Keratinocyte (primary cell): ENCODE measurements at regions not wholly inside any gene's neighbourhood (a gene's known extent, or its start where the extent isn't known, plus 50 kb on each side); places are given as distances from the start of the nearest gene placed in this dataset.

Experiments
- DNase-seq: peaks from one replicate; pipeline ENCODE4 v3.0.0-alpha.2; 2011; ENCODE audit warnings: low read depth, missing footprints, low spot score
- FAIRE-seq: peaks from 2 replicates; lab custom pipeline; 2011; peaks lifted over from hg19 to GRCh38; lab: Jason Lieb, UNC
- H2AFZ ChIP-seq: 2 replicates; pipeline ENCODE4 v1.6.0; 2012; ENCODE audit warnings: low read length, control low read depth, inconsistent platforms; ENCODE audit not compliant: control insufficient read depth
- H3K27ac ChIP-seq: 2 replicates; pipeline ENCODE4 v1.5.1; 2011; ENCODE audit warnings: low read length; ENCODE audit not compliant: control insufficient read depth, insufficient read depth
- H3K27me3 ChIP-seq: 3 replicates; pipeline ENCODE4 v1.6.0; 2011; ENCODE audit warnings: low read length; ENCODE audit not compliant: control insufficient read depth, insufficient read depth; ENCODE audit errors: extremely low read depth
- H3K36me3 ChIP-seq, 2 experiments: 2 replicates in 1 of 2; 3 replicates in 1 of 2; pipeline ENCODE4 v1.5.1; 2011; ENCODE audit warnings: low read length in 2 of 2, mild to moderate bottlenecking in 1 of 2; ENCODE audit not compliant: control insufficient read depth in 2 of 2, insufficient read depth in 2 of 2; ENCODE audit errors: extremely low read depth in 1 of 2
- H3K4me1 ChIP-seq: 3 replicates; pipeline ENCODE4 v1.5.1; 2011; ENCODE audit warnings: low read length; ENCODE audit not compliant: control insufficient read depth, insufficient read depth; ENCODE audit errors: extremely low read depth
- H3K4me2 ChIP-seq: 3 replicates; pipeline ENCODE4 v1.6.0; 2011; ENCODE audit warnings: low read depth, low read length; ENCODE audit not compliant: control insufficient read depth, insufficient read depth; ENCODE audit errors: extremely low read depth
- H3K4me3 ChIP-seq, 3 experiments: fragments of 200-600 bp in 1 of 3; sonication (generic) in 1 of 3; 2 replicates in 2 of 3; 3 replicates in 1 of 3; pipeline ENCODE4 v1.5.1; 2011 to 2016; ENCODE audit warnings: low read length in 3 of 3, mild to moderate bottlenecking in 3 of 3, control low read depth in 2 of 3, inconsistent platforms in 1 of 3, low read depth in 1 of 3, mixed read lengths in 1 of 3, mixed run types in 1 of 3, moderate library complexity in 1 of 3; ENCODE audit not compliant: control insufficient read depth in 2 of 3, insufficient read depth in 2 of 3; ENCODE audit errors: extremely low read depth in 1 of 3
- H3K79me2 ChIP-seq: 2 replicates; pipeline ENCODE4 v1.6.0; 2012; ENCODE audit warnings: low read length; ENCODE audit not compliant: control insufficient read depth, insufficient read depth
- H3K9ac ChIP-seq: 3 replicates; pipeline ENCODE4 v1.6.0; 2011; ENCODE audit warnings: low read length; ENCODE audit not compliant: control insufficient read depth, insufficient read depth; ENCODE audit errors: extremely low read depth
- H3K9me1 ChIP-seq: 3 replicates; pipeline ENCODE4 v1.6.0; 2011; ENCODE audit warnings: low read length; ENCODE audit not compliant: control insufficient read depth, insufficient read depth; ENCODE audit errors: extremely low read depth
- H3K9me3 ChIP-seq: 2 replicates; pipeline ENCODE4 v1.5.1; 2012; ENCODE audit warnings: low read depth, low read length; ENCODE audit not compliant: control insufficient read depth
- H4K20me1 ChIP-seq: 3 replicates; pipeline ENCODE4 v1.6.0; 2011; ENCODE audit warnings: low read length; ENCODE audit not compliant: control insufficient read depth, insufficient read depth; ENCODE audit errors: extremely low read depth
- CTCF ChIP-seq, 3 experiments: IDR thresholded peaks in 1 of 3; conservative IDR thresholded peaks in 1 of 3; optimal IDR thresholded peaks in 1 of 3; 2 replicates in 2 of 3; 3 replicates in 1 of 3; pipeline versions ENCODE3 to v1.5.1; 2011; ENCODE audit warnings: low read length in 3 of 3, mild to moderate bottlenecking in 3 of 3, moderate library complexity in 2 of 3, control low read depth in 1 of 3, inconsistent platforms in 1 of 3; ENCODE audit not compliant: insufficient read depth in 2 of 3; ENCODE audit errors: extremely low read depth in 1 of 3
- EZH2 ChIP-seq: IDR thresholded peaks from one replicate; pipeline ENCODE4 v1.6.1; 2012; ENCODE audit warnings: inconsistent platforms, mild to moderate bottlenecking, low read length, moderate library complexity
- dilution Hi-C: fragments of 300-500 bp; cut with MboI; formaldehyde crosslinking; loops from one replicate; pipeline ENCODE4 v1.7.0; 2020; ENCODE audit warnings: low sequenced_read_pairs; ENCODE audit not compliant: extremely low pct_ligation_motif_present

DNA sequence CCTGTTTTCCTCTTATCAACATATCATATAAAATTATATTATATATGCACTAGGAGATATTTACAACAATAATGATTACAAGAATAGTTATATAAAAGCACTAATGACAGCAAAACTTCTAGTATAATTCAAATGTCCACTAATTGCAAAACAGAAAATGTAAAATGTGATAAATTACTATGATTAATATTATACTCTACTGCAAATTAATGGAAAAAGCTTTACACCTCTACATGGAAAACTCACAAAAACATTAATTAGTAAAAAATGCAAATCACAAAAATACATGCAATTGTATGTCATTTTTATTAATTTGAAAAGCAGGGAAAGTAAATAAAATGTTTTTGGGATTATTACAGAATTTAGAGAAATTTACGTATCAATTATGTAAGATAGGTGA, 681.0 kb upstream of the PCDH20 start:
- no peak for FAIRE-seq

GRCh38 chr13:62094932-62095331, 679.3 kb upstream of the PCDH20 start:
- Histone ChIP-seq H3K4me2 (no peak overlapping the region), H3K4me1 (no peaks in the 10 kb centered on the region), H4K20me1 (no peaks in the 10 kb centered on the region), H3K9me1 (no peaks in the 10 kb centered on the region), H3K9ac (no peak overlapping the region), H3K4me3 (no peak overlapping the region), H3K27ac (no peak overlapping the region), H2AFZ (no peak overlapping the region), H3K79me2 (no peaks in the 10 kb centered on the region), H3K27me3 (no peaks in the 10 kb centered on the region), H3K9me3 (no peaks in the 10 kb centered on the region), H3K36me3 (no peaks in the 10 kb centered on the region)
- FAIRE-seq = no peak
- TF ChIP-seq EZH2 (no peak), CTCF (optimal IDR thresholded peaks at IDR 0.05 in 1 of 3, IDR thresholded peaks at IDR 0.05 in 1 of 3, conservative IDR thresholded peaks at IDR 0.05 in 1 of 3; ENCODE audit: extremely low read depth in 1 of 3, insufficient read depth in 2 of 3, low read length in 3 of 3) (no peak)
- no peak for DNase-seq
- dilution Hi-C loops = no loop called here

More for the DNA sequence above, 681.0 kb upstream of the PCDH20 start:
- Histone ChIP-seq H3K79me2 (no peaks in the 10 kb centered on the region), H3K4me3 (no peak overlapping the region), H3K36me3 (no peaks in the 10 kb centered on the region), H3K4me2 (no peak overlapping the region), H3K9me1 (no peaks in the 10 kb centered on the region), H3K27ac (no peak overlapping the region), H3K27me3 (no peaks in the 10 kb centered on the region), H3K4me1 (no peaks in the 10 kb centered on the region), H4K20me1 (no peaks in the 10 kb centered on the region), H3K9me3 (no peaks in the 10 kb centered on the region), H3K9ac (no peak overlapping the region), H2AFZ (no peak overlapping the region)
- no peak for DNase-seq
- TF ChIP-seq EZH2 (no peak), CTCF (optimal IDR thresholded peaks at IDR 0.05 in 1 of 3, IDR thresholded peaks at IDR 0.05 in 1 of 3, conservative IDR thresholded peaks at IDR 0.05 in 1 of 3; ENCODE audit: extremely low read depth in 1 of 3, insufficient read depth in 2 of 3, low read length in 3 of 3) (no peak)
- dilution Hi-C loops = no loop called here
